Endothelial cell of hepatic sinusoid (primary cell): ENCODE measurements at regions not wholly inside any gene's neighbourhood (a gene's known extent, or its start where the extent isn't known, plus 50 kb on each side); places are given as distances from the start of the nearest gene placed in this dataset.

Source experiments
- in situ Hi-C: cut with HindIII; loops from 2 replicates; pipeline ENCODE4 v1.10.0; 2017; ENCODE audit warnings: low sequenced_read_pairs

GRCh38 chr5:40292006-40292405 is 387.7 kb upstream of the PTGER4 start:
- in situ Hi-C loops: no loop called here

DNA sequence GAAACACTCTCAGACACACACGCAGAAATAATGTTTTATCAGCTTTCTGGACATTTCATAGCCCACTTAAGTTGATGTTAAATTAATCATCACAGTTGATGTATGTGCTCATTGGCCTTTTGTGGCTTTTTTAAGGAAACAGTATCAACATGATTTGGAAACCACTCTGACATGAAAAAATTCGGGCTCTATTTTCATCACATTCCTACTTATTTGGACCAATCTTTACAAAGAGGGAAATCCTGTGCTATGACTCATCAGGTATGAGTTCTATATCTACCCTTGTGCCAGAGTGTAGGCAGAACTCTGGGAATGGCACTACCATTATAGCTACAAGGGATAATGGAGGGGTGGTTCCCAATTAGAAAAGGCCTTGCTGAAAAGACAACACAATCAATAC is 388.4 kb upstream of the PTGER4 start:
- in situ Hi-C loops: no loop called here

- in situ Hi-C loops: no loop called here
These were observed 390.8 kb upstream of the PTGER4 start for GRCh38 chr5:40288800-40289485.

DNA sequence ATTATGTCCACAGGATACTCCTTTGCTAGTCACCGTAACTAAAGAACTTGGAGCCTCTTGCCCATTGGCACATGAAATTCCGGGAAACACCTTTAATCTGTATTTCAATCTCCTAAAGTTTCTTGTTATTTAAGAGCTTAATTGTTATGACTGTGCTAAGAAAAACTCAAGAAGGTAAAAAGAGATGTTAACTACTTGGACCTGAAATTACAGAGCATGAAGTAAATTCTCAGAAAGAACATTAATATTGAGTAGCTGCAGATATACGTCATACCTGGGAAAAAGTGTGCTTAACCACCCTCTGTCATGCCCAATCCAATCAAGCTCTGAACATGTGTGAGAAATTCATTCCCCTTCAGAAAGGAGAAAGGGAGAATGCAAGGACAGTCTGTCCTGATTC is 394.9 kb upstream of the PTGER4 start:
- in situ Hi-C loops: no loop called here

DNA sequence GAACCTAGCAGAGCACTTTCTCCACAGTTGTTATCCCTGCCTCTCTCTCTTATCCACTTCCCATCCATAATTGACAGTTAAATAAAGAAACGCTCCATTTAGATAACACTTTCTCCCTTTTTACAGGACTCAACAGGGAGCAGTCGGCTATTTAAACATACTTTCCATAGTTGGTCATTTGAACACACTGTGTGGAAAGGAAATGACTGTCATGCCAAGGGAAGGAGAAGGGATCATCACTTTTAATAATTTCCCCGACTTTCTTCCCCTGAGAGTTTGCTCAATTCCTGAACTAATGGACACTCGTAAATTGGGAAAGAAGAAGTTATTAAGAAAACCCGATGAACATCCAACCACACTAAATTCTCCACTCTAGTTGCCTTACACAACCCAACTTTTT is 400.8 kb upstream of the PTGER4 start:
- in situ Hi-C loops: no loop called here

GRCh38 chr5:40277161-40277906 is 402.4 kb upstream of the PTGER4 start:
- in situ Hi-C loops: no loop called here

DNA sequence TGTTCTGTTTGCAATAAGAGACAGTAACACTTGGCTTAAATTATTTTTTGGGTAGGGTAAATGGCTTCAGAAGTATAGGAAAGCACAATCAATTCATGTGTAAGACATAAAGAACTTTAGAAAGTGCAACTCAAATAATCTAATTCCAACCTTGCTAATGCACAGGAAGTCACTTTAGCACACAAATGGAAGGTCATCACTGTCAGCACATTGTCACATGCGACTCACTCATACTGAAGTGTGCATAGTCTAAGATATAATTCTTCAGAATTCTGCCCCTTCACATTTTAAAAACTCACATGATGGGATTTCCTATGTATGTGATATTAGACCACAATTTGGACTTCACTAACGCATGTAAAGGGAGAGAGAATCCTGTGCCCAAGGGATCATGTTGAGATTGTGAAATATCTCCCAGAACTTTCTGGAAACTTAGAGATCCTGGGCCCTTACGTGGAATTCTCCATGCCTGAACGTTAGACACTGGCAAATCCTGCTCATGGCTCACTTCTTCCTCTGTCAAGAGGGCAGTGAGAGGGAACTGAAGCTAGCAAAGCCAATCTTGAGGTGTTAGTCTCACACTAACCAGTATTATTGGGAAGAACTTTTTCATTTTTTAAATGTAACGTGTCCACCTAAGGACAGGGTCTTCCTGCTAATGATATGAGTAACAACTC is 403.2 kb upstream of the PTGER4 start:
- in situ Hi-C loops: no loop called here

DNA sequence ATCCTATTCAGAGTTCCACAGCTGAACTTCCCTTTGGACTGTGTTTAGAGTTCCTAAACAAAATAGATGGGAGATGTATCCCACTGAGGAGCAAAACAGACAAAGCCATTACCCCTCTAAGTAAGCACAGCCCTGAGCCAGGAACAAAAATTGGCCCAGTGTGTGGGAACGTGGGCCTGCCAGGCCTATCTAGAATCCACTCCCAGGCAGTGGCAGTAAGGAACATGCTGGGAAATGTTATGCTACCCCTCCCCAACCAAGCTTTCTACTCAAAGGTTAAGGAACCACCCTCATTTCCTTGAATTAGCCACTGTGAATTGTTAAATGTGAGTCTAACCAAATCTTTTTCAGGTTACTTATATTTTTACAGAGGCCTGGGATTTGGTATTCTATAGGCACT is 405.1 kb upstream of the PTGER4 start:
- in situ Hi-C loops: no loop called here

GRCh38 chr5:40273936-40274335 is 405.8 kb upstream of the PTGER4 start:
- in situ Hi-C loops: no loop called here

GRCh38 chr5:40271476-40271875 is 408.2 kb upstream of the PTGER4 start:
- in situ Hi-C loops: no loop called here

GRCh38 chr5:40270274-40270845 is 409.4 kb upstream of the PTGER4 start:
- in situ Hi-C loops: no loop called here

DNA sequence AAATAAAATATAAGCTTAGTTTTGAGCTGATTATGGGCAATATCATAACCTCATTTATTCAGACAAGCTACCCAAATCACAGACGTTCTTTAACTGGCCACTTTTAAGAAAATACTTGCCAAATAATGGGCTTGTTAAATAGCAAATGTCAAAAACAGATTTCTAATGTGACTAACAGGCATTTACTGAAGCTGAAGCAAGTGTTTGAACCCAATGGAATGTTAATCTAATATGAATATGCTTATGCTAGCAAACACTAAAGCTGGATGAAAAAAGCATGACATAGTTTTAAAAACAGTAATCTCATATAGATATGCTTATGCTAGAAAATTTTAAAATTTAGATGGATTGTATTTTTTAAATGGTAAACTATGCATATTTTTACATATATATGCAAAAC is 411.6 kb upstream of the PTGER4 start:
- in situ Hi-C loops: no loop called here

- in situ Hi-C loops: no loop called here
These were observed 412.8 kb upstream of the PTGER4 start for GRCh38 chr5:40266952-40267351.

GRCh38 chr5:40261984-40262383 is 417.7 kb upstream of the PTGER4 start:
- in situ Hi-C loops: no loop called here

DNA sequence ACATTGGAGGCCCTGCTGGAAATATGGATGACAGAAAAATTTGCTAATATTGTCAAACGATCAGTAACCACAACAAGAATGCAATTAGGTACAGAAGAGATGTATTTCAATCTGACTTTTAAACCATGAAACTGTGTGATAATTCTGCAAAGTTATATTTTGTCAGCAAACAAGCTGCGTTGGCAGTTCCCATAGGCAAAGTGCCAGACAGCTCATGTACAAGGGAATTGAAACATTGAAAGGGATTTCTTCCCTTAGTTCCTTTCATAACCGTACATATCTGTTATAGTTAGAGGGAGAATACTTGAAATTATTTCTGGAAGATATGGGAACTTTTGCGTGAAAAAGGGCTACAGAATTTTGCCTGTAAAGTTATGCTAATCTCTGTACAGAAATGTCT is 419.4 kb upstream of the PTGER4 start:
- in situ Hi-C loops: no loop called here

- in situ Hi-C loops: no loop called here
These were observed 421.5 kb upstream of the PTGER4 start for GRCh38 chr5:40258222-40258621.

DNA sequence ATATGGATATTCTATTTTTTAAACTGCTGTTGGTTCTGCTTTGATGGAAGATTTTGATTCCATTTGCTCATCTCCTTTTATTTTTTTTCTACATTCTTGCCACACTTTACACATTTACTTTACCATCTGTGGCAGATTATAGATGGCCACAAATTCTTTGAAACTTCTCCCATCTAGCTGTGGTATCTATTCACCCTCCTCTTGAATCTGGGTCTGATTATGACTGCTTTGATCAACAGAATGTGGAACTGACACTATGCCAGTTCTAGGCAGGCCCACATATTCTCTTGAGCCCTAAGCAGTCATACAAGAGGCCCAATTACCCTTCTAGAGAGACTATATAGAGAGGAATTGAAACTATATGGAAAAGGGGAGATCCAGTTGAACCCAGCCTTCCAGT is 439.0 kb upstream of the PTGER4 start:
- in situ Hi-C loops: no loop called here

GRCh38 chr5:40240111-40240510 is 439.6 kb upstream of the PTGER4 start:
- in situ Hi-C loops: no loop called here

GRCh38 chr5:40238066-40238745 is 441.5 kb upstream of the PTGER4 start:
- in situ Hi-C loops: no loop called here

DNA sequence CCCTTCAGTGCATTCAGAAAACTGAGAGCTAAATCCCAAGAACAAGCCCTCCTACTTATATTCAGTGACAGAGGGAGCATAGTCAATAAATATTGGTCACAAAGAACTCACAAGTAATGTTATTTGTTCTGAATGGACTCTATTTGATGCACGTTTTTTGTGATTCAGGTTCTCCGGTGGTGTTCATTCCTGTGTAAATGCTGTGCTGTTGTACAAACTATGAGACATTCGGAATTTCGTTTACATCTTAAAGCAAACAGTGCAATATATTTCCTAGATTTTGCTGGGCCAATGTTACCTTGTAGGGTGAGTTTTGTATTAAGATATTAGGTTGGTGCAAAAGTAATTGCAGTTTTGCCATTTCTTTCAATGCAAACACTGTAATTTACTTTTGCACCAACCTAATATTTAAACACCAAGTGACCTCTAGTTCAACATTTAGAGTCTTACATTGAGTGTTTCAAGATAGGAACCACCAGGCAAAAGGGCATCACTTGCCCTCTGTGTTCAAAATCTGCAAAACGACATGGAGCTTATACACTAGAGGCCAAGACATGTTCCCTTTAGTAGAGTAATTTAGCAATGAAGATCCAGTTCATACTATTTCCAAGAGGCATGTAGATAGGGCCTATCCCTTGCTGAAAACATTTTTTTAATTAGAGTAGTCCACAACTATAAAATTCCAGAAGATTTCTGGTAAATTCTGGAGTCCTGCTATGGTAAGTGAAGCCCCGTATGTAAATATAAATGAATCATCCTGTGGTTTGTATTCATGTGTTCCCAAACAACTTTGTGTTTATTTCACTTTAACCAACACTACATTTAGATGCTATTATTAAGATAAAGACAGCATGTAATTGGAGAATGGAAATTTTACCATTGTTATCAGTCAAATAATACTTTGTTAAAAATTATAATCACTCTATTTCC is 444.0 kb upstream of the PTGER4 start:
- in situ Hi-C loops: no loop called here
